Panc1 (cell line): ENCODE measurements at regions not wholly inside any gene's neighbourhood (a gene's known extent, or its start where the extent isn't known, plus 50 kb on each side); places are given as distances from the start of the nearest gene placed in this dataset.

Experiments
- ATAC-seq: fragments of 200-7000 bp; cut with Tn5 transposase; 2 replicates; pipeline ENCODE4 v1.9.1; 2020; ENCODE audit warnings: mild to moderate bottlenecking, moderate library complexity
- BruUV-seq: library from RNA; stranded (reverse); fragments of 400-500 nt; replicated peaks from 2 replicates; lab custom pipeline; 2021; lab: Mats Ljungman, UMichigan
- CTCF ChIA-PET: fragments of 300-600 bp; sonication (Branson Sonifier 250); formaldehyde crosslinking; loops from one replicate; lab custom pipeline; 2022; ENCODE audit warnings: antibody characterized with exemption; lab: Charles Lee
- POLR2A ChIA-PET: fragments of 300-600 bp; sonication (Branson Sonifier 250); formaldehyde crosslinking; loops from one replicate; lab custom pipeline; 2022; ENCODE audit warnings: antibody characterized with exemption; lab: Charles Lee
- DNase-seq: peaks from one replicate; pipeline ENCODE4 v3.0.0-alpha.2; 2010; ENCODE audit warnings: low read depth, low spot score
- H3K27ac ChIP-seq: 2 replicates; pipeline ENCODE4 v1.5.1; 2011; ENCODE audit warnings: mild to moderate bottlenecking, low read length, inconsistent platforms
- H3K27me3 ChIP-seq: fragments of 200-500 bp; sonication (Bioruptor generic); 2 replicates; pipeline ENCODE4 v1.6.0; 2014; ENCODE audit warnings: low read length, inconsistent platforms; ENCODE audit not compliant: control insufficient read depth, insufficient read depth
- H3K36me3 ChIP-seq: fragments of 200-500 bp; sonication (Bioruptor generic); 2 replicates; pipeline ENCODE4 v1.5.1; 2014; ENCODE audit warnings: inconsistent platforms, mild to moderate bottlenecking, low read length, moderate library complexity; ENCODE audit not compliant: control insufficient read depth, insufficient read depth
- H3K4me1 ChIP-seq: 2 replicates; pipeline ENCODE4 v1.5.1; 2011; ENCODE audit warnings: inconsistent platforms, mild to moderate bottlenecking, low read length, moderate library complexity; ENCODE audit not compliant: control insufficient read depth, insufficient read depth
- H3K4me3 ChIP-seq, 2 experiments: 2 replicates each; pipeline ENCODE4 v1.5.1; 2011 to 2012; ENCODE audit warnings: low read depth in 2 of 2, low read length in 2 of 2, mild to moderate bottlenecking in 2 of 2, inconsistent platforms in 1 of 2, moderate library complexity in 1 of 2
- H3K9me3 ChIP-seq: fragments of 200-500 bp; sonication (Bioruptor generic); 2 replicates; pipeline ENCODE4 v1.5.1; 2014; ENCODE audit warnings: low read depth, mild to moderate bottlenecking, inconsistent platforms, low read length, moderate library complexity; ENCODE audit not compliant: control insufficient read depth, insufficient read depth
- POLR2AphosphoS5 ChIP-seq: IDR thresholded peaks from 2 replicates; pipeline ENCODE4 v1.6.1; 2012; ENCODE audit warnings: mild to moderate bottlenecking, low read depth, low read length, moderate library complexity
- SIN3A ChIP-seq: IDR thresholded peaks from 2 replicates; pipeline ENCODE4 v1.6.1; 2012; ENCODE audit warnings: low read depth, mild to moderate bottlenecking, low read length, moderate library complexity, borderline replicate concordance; ENCODE audit not compliant: insufficient read depth
- TCF7L2 ChIP-seq: IDR thresholded peaks from 2 replicates; pipeline ENCODE4 v1.6.1; 2011; ENCODE audit warnings: mild to moderate bottlenecking, low read depth, low read length, inconsistent platforms
- in situ Hi-C: cut with HindIII; loops from 2 replicates; pipeline ENCODE4 v1.10.0; 2016; ENCODE audit warnings: low sequenced_read_pairs, low pct_unique_long_range_greater_than_20kb
- intact Hi-C: fragments of 100-400 bp; cut with micrococcal nuclease; formaldehyde crosslinking; loops from one replicate; pipeline ENCODE4 v1.10.0; 2022; ENCODE audit not compliant: unreplicated experiment
- TF ChIP-seq, protein P1 (sequence below): fragments of 450-650 bp; IDR thresholded peaks from 2 replicates; pipeline ENCODE4 v1.5.1; 2017; ENCODE audit warnings: mild to moderate bottlenecking
- TF ChIP-seq, protein P2 (sequence below), 2 experiments: IDR thresholded peaks; 2 replicates each; pipeline ENCODE4 v1.6.1; 2011 to 2012; ENCODE audit warnings: low read depth in 2 of 2, control low read depth in 1 of 2, low read length in 1 of 2, mild to moderate bottlenecking in 1 of 2, moderate library complexity in 1 of 2; ENCODE audit not compliant: insufficient read depth in 1 of 2

DNA sequence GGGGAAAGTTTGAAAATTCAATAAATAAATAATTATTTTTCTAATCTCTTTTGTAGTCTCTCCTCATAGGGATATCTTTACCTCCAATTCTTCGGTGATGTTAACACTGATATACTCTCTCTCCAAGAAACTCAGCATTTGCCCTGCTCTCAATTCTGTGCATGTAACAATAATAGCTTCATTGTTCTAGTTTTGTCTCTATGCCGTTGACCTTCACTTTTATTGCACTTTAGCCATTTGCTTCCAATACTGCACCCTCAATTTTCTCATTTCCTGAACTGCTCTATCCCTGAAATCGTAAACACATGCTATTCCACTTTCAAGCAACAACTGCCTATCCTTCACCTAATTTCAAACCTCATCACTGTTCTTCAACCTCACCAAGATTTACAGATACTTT is 645.0 kb downstream of the C12orf50 start:
- ChIA-PET POLR2A (interaction anchor here (0.7 kb wide), 1 partner anchor 277 kb away, joined by 8 read pairs; no protein-coding TSS in a partner anchor), CTCF (interaction anchor here (0.6 kb wide), 1 partner anchor 15 kb away, joined by 3 read pairs; no protein-coding TSS in a partner anchor)
- in situ Hi-C loops (no loop called here), intact Hi-C loops (no loop called here)
- TF ChIP-seq TCF7L2 (no peak), POLR2AphosphoS5 (no peak), SIN3A (no peak)
- TF ChIP-seq, protein P1, sequence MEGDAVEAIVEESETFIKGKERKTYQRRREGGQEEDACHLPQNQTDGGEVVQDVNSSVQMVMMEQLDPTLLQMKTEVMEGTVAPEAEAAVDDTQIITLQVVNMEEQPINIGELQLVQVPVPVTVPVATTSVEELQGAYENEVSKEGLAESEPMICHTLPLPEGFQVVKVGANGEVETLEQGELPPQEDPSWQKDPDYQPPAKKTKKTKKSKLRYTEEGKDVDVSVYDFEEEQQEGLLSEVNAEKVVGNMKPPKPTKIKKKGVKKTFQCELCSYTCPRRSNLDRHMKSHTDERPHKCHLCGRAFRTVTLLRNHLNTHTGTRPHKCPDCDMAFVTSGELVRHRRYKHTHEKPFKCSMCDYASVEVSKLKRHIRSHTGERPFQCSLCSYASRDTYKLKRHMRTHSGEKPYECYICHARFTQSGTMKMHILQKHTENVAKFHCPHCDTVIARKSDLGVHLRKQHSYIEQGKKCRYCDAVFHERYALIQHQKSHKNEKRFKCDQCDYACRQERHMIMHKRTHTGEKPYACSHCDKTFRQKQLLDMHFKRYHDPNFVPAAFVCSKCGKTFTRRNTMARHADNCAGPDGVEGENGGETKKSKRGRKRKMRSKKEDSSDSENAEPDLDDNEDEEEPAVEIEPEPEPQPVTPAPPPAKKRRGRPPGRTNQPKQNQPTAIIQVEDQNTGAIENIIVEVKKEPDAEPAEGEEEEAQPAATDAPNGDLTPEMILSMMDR, result no peak
- TF ChIP-seq, protein P2, sequence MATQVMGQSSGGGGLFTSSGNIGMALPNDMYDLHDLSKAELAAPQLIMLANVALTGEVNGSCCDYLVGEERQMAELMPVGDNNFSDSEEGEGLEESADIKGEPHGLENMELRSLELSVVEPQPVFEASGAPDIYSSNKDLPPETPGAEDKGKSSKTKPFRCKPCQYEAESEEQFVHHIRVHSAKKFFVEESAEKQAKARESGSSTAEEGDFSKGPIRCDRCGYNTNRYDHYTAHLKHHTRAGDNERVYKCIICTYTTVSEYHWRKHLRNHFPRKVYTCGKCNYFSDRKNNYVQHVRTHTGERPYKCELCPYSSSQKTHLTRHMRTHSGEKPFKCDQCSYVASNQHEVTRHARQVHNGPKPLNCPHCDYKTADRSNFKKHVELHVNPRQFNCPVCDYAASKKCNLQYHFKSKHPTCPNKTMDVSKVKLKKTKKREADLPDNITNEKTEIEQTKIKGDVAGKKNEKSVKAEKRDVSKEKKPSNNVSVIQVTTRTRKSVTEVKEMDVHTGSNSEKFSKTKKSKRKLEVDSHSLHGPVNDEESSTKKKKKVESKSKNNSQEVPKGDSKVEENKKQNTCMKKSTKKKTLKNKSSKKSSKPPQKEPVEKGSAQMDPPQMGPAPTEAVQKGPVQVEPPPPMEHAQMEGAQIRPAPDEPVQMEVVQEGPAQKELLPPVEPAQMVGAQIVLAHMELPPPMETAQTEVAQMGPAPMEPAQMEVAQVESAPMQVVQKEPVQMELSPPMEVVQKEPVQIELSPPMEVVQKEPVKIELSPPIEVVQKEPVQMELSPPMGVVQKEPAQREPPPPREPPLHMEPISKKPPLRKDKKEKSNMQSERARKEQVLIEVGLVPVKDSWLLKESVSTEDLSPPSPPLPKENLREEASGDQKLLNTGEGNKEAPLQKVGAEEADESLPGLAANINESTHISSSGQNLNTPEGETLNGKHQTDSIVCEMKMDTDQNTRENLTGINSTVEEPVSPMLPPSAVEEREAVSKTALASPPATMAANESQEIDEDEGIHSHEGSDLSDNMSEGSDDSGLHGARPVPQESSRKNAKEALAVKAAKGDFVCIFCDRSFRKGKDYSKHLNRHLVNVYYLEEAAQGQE (IDR thresholded peaks at IDR 0.05; ENCODE audit: insufficient read depth in 1 of 2, low read depth in 2 of 2, low read length in 1 of 2), result no peak
- H3K27ac ChIP-seq, result no peak overlapping the region
- no peaks in the 10 kb centered on the region for H3K9me3 ChIP-seq
- ATAC-seq (no peak), DNase-seq (no peak)
- no peaks in the 10 kb centered on the region for H3K36me3 ChIP-seq
- H3K27me3 ChIP-seq, result no peaks in the 10 kb centered on the region
- no peak overlapping the region for H3K4me3 ChIP-seq
- no TSS peak for BruUV-seq
- no peaks in the 10 kb centered on the region for H3K4me1 ChIP-seq

DNA sequence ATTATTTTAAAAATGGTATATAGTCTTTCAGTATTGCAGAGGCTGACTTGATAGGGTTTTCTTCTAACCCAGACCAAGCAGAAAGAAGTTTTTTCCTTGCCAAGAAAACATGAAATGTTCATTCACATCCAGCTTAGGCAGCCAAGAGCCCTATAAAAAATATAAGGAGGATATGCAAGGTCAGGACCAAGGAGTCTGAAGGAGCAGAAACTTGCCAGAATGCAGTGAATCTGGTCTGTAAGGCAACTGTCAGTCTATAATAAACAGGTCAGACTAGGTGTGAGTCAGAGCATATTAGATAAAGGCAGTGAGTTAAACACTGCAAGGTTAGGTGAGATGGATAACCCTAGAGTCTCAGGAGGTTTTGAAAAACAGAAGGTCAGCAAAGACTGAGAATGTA is 645.5 kb downstream of the C12orf50 start:
- Histone ChIP-seq H3K27me3 (no peaks in the 10 kb centered on the region), H3K4me3 (no peak overlapping the region), H3K27ac (no peak overlapping the region), H3K36me3 (no peaks in the 10 kb centered on the region), H3K9me3 (no peaks in the 10 kb centered on the region), H3K4me1 (no peaks in the 10 kb centered on the region)
- in situ Hi-C loops (no loop called here), intact Hi-C loops (no loop called here)
- ChIA-PET CTCF (no interaction called here), POLR2A (interaction anchor here (0.7 kb wide), 1 partner anchor 277 kb away, joined by 8 read pairs; no protein-coding TSS in a partner anchor)
- no TSS peak for BruUV-seq
- no peak for DNase-seq
- TF ChIP-seq SIN3A, result no peak
- TF ChIP-seq POLR2AphosphoS5, result no peak
- TF ChIP-seq, protein P2 (IDR thresholded peaks at IDR 0.05; ENCODE audit: insufficient read depth in 1 of 2, low read depth in 2 of 2, low read length in 1 of 2), result no peak
- TF ChIP-seq, protein P1, result no peak
- no peak for TF ChIP-seq TCF7L2
- ATAC-seq, result no peak
